Gastrocnemius medialis (tissue), 4 donors: ENCODE measurements at regions not wholly inside any gene's neighbourhood (a gene's known extent, or its start where the extent isn't known, plus 50 kb on each side); places are given as distances from the start of the nearest gene placed in this dataset.

Source experiments
- ATAC-seq, 2 donors: fragments of 150-250 bp; one replicate each; pipeline ENCODE4 v1.9.1; 2016
- DNase-seq, 2 donors: peaks; one replicate each; pipeline ENCODE4 v3.0.0-alpha.2; 2019
- H3K27ac ChIP-seq, 4 donors: fragments of 200-600 bp; sonication (generic); 1 replicate in 1 of 4; 2 replicates in 3 of 4; pipeline ENCODE4 v1.5.1; 2016 to 2018; ENCODE audit warnings: mild to moderate bottlenecking in 2 of 4, moderate library complexity in 1 of 4
- H3K27me3 ChIP-seq, 3 donors: fragments of 200-600 bp; sonication (generic) in 2 of 3; 1 replicate in 1 of 3; 2 replicates in 2 of 3; pipeline versions ENCODE4 v1.5.1 to v1.6.0; 2016 to 2019; ENCODE audit warnings: mild to moderate bottlenecking in 1 of 3, moderate library complexity in 1 of 3
- H3K36me3 ChIP-seq, 2 donors: fragments of 200-600 bp; sonication (generic) in 1 of 2; one replicate each; pipeline ENCODE4 v1.5.1; 2017 to 2018
- H3K4me1 ChIP-seq, 2 donors: fragments of 200-600 bp; sonication (generic) in 1 of 2; one replicate each; pipeline ENCODE4 v1.5.1; 2016 to 2017; ENCODE audit warnings: mild to moderate bottlenecking in 2 of 2
- H3K4me3 ChIP-seq, 4 donors: fragments of 200-600 bp; sonication (generic) in 3 of 4; 1 replicate in 1 of 4; 2 replicates in 3 of 4; pipeline ENCODE4 v1.5.1; 2016 to 2019; ENCODE audit warnings: mild to moderate bottlenecking in 2 of 4
- H3K9me3 ChIP-seq, 3 donors: fragments of 200-600 bp; sonication (generic) in 2 of 3; 1 replicate in 1 of 3; 2 replicates in 2 of 3; pipeline ENCODE4 v1.5.1; 2016 to 2019
- CTCF ChIP-seq, 5 experiments: fragments of 450-650 bp in 3 of 5; fragments of 200-600 bp in 2 of 5; sonication (generic) in 2 of 5; IDR thresholded peaks in 4 of 5; conservative IDR thresholded peaks in 1 of 5; 1 replicate in 4 of 5; 2 replicates in 1 of 5; pipeline ENCODE4 v1.5.1; 2016 to 2019; ENCODE audit warnings: antibody characterized with exemption in 5 of 5, mild to moderate bottlenecking in 3 of 5, moderate library complexity in 3 of 5
- POLR2A ChIP-seq, 2 donors: fragments of 450-650 bp; IDR thresholded peaks; one replicate each; pipeline ENCODE4 v1.6.1; 2017; ENCODE audit warnings: antibody characterized with exemption in 2 of 2, mild to moderate bottlenecking in 2 of 2, moderate library complexity in 2 of 2
- in situ Hi-C, 4 donors: fragments of 200-750 bp; cut with MboI; loops; one replicate each; pipeline versions ENCODE4 v1.15.0 to v1.8.0; 2017; ENCODE audit warnings: low sequenced_read_pairs in 4 of 4
- intact Hi-C: fragments of 100-400 bp; cut with DNase I; formaldehyde crosslinking; loops from one replicate; pipeline ENCODE4 v1.15.1; 2023; ENCODE audit warnings: low total_unique reads

- Histone ChIP-seq H3K4me1 (no peaks in the 10 kb centered on the region), H3K27me3 (no peaks in the 10 kb centered on the region), H3K36me3 (no peaks in the 10 kb centered on the region), H3K4me3 (no peak overlapping the region), H3K9me3 (no peaks in the 10 kb centered on the region), H3K27ac (no peak overlapping the region)
- ATAC-seq (no peak), DNase-seq (no peak)
- intact Hi-C loops (no loop called here), in situ Hi-C loops (no loop called here)
- TF ChIP-seq POLR2A (IDR thresholded peaks at IDR 0.05) (no peak), CTCF (IDR thresholded peaks at IDR 0.05 in 4 of 5, conservative IDR thresholded peaks at IDR 0.05 in 1 of 5) (no peak)
These were observed 228.1 kb upstream of the STEAP1 start for GRCh38 chr7:89926194-89926593.

- Histone ChIP-seq H3K27ac (no peak overlapping the region), H3K4me1 (no peaks in the 10 kb centered on the region), H3K9me3 (no peaks in the 10 kb centered on the region), H3K36me3 (no peaks in the 10 kb centered on the region), H3K27me3 (no peaks in the 10 kb centered on the region), H3K4me3 (no peak overlapping the region)
- no peak for ATAC-seq
- DNase-seq, result no peak
- no peak for TF ChIP-seq CTCF (IDR thresholded peaks at IDR 0.05 in 4 of 5, conservative IDR thresholded peaks at IDR 0.05 in 1 of 5)
- TF ChIP-seq POLR2A (IDR thresholded peaks at IDR 0.05), result no peak
- intact Hi-C loops, result no loop called here
- in situ Hi-C loops, result no loop called here
These were observed 227.6 kb upstream of the STEAP1 start for GRCh38 chr7:89926701-89927100.

GRCh38 chr7:89927762-89928161 is 226.5 kb upstream of the STEAP1 start:
- ATAC-seq (no peak), DNase-seq (no peak)
- no peak for TF ChIP-seq CTCF (IDR thresholded peaks at IDR 0.05 in 4 of 5, conservative IDR thresholded peaks at IDR 0.05 in 1 of 5)
- no peak for TF ChIP-seq POLR2A (IDR thresholded peaks at IDR 0.05)
- Histone ChIP-seq H3K27me3 (no peaks in the 10 kb centered on the region), H3K36me3 (no peaks in the 10 kb centered on the region), H3K4me1 (no peaks in the 10 kb centered on the region), H3K27ac (no peak overlapping the region), H3K9me3 (no peaks in the 10 kb centered on the region), H3K4me3 (no peak overlapping the region)
- in situ Hi-C loops, result no loop called here
- intact Hi-C loops, result no loop called here

- intact Hi-C loops (no loop called here), in situ Hi-C loops (no loop called here)
- H3K27me3 ChIP-seq, result no peaks in the 10 kb centered on the region
- H3K4me3 ChIP-seq, result no peak overlapping the region
- DNase-seq (no peak), ATAC-seq (no peak)
- no peaks in the 10 kb centered on the region for H3K36me3 ChIP-seq
- H3K4me1 ChIP-seq, result no peaks in the 10 kb centered on the region
- H3K9me3 ChIP-seq, result no peaks in the 10 kb centered on the region
- no peak overlapping the region for H3K27ac ChIP-seq
- TF ChIP-seq CTCF (IDR thresholded peaks at IDR 0.05 in 4 of 5, conservative IDR thresholded peaks at IDR 0.05 in 1 of 5) (no peak), POLR2A (IDR thresholded peaks at IDR 0.05) (no peak)
These were observed 225.8 kb upstream of the STEAP1 start for GRCh38 chr7:89928451-89928850.

GRCh38 chr7:89934101-89934500 is 220.2 kb upstream of the STEAP1 start:
- H3K27me3 ChIP-seq, result no peaks in the 10 kb centered on the region
- H3K4me1 ChIP-seq, result no peaks in the 10 kb centered on the region
- intact Hi-C loops, result no loop called here
- in situ Hi-C loops, result no loop called here
- no peak for ATAC-seq
- DNase-seq, result no peak
- no peak for TF ChIP-seq POLR2A (IDR thresholded peaks at IDR 0.05)
- no peak for TF ChIP-seq CTCF (IDR thresholded peaks at IDR 0.05 in 4 of 5, conservative IDR thresholded peaks at IDR 0.05 in 1 of 5)
- no peaks in the 10 kb centered on the region for H3K36me3 ChIP-seq
- H3K9me3 ChIP-seq, result no peaks in the 10 kb centered on the region
- no peak overlapping the region for H3K27ac ChIP-seq
- H3K4me3 ChIP-seq, result no peak overlapping the region
